ENCODE measurements at regions not wholly inside any gene's neighbourhood (a gene's known extent, or its start where the extent isn't known, plus 50 kb on each side); places are given as distances from the start of the nearest gene placed in this dataset.
"Not testable (repeated sequence)": the region's sequence is repeated elsewhere in the genome, so short reads cannot be mapped to it uniquely, and the experiment has no call there.

- H3K36me3 ChIP-seq (ENCODE audit: control insufficient read depth in 2 of 2, extremely low read depth in 1 of 2, insufficient read depth in 2 of 2, low read length in 2 of 2); H3K4me1 ChIP-seq (ENCODE audit: control insufficient read depth, extremely low read depth, insufficient read depth, low read length); H3K4me2 ChIP-seq (ENCODE audit: insufficient read depth, low read length); intact Hi-C loops (cut with micrococcal nuclease); H3K9me3 ChIP-seq (replicated peaks; ENCODE audit: control insufficient read depth, insufficient read depth, low read length); dilution Hi-C loops (cut with MboI; ENCODE audit: extremely low pct_ligation_motif_present, low sequenced_read_pairs); H3K27ac ChIP-seq (ENCODE audit: insufficient read depth, low read depth, low read length); DNase-seq (ENCODE audit: low read depth, low spot score); H3K27me3 ChIP-seq (ENCODE audit: control insufficient read depth in 2 of 2, insufficient read depth in 2 of 2, low read length in 2 of 2); H3K9ac ChIP-seq (replicated peaks; ENCODE audit: extremely low read depth, insufficient read depth, low read length); CTCF ChIA-PET; POLR2A ChIA-PET; BruUV-seq (replicated peaks); H3K9me1 ChIP-seq (replicated peaks; ENCODE audit: control insufficient read depth, extremely low read depth, insufficient read depth, low read length); H2AFZ ChIP-seq (ENCODE audit: low read depth, low read length); H4K20me1 ChIP-seq (replicated peaks; ENCODE audit: control insufficient read depth, extremely low read depth, insufficient read depth, low read length); H3K4me3 ChIP-seq (replicated peaks in 1 of 3; ENCODE audit: insufficient read depth in 1 of 3, low read depth in 1 of 3, low read length in 3 of 3); H3K79me2 ChIP-seq (ENCODE audit: control insufficient read depth, insufficient read depth, low read length): not testable (repeated sequence)
- peak; percentile 12 for FAIRE-seq
Observed at GRCh38 chr17:20651736-20652135, 72.2 kb downstream of the CDRT15L2 start.

- intact Hi-C loops (cut with micrococcal nuclease); H3K36me3 ChIP-seq (ENCODE audit: control insufficient read depth in 2 of 2, extremely low read depth in 1 of 2, insufficient read depth in 2 of 2, low read length in 2 of 2); H2AFZ ChIP-seq (ENCODE audit: low read depth, low read length); H3K9me3 ChIP-seq (replicated peaks; ENCODE audit: control insufficient read depth, insufficient read depth, low read length); H3K4me3 ChIP-seq (replicated peaks in 1 of 3; ENCODE audit: insufficient read depth in 1 of 3, low read depth in 1 of 3, low read length in 3 of 3); POLR2A ChIA-PET; H4K20me1 ChIP-seq (replicated peaks; ENCODE audit: control insufficient read depth, extremely low read depth, insufficient read depth, low read length); H3K4me1 ChIP-seq (ENCODE audit: control insufficient read depth, extremely low read depth, insufficient read depth, low read length); H3K9ac ChIP-seq (replicated peaks; ENCODE audit: extremely low read depth, insufficient read depth, low read length); dilution Hi-C loops (cut with MboI; ENCODE audit: extremely low pct_ligation_motif_present, low sequenced_read_pairs); H3K27ac ChIP-seq (ENCODE audit: insufficient read depth, low read depth, low read length); H3K4me2 ChIP-seq (ENCODE audit: insufficient read depth, low read length); CTCF ChIA-PET; H3K27me3 ChIP-seq (ENCODE audit: control insufficient read depth in 2 of 2, insufficient read depth in 2 of 2, low read length in 2 of 2); FAIRE-seq; H3K79me2 ChIP-seq (ENCODE audit: control insufficient read depth, insufficient read depth, low read length); H3K9me1 ChIP-seq (replicated peaks; ENCODE audit: control insufficient read depth, extremely low read depth, insufficient read depth, low read length); BruUV-seq (replicated peaks); DNase-seq (ENCODE audit: low read depth, low spot score): not testable (repeated sequence)
Observed at GRCh38 chr17:20653391-20653790, 73.9 kb downstream of the CDRT15L2 start.

GRCh38 chr17:20654114-20654513 is 74.6 kb downstream of the CDRT15L2 start:
- H3K36me3 ChIP-seq (ENCODE audit: control insufficient read depth in 2 of 2, extremely low read depth in 1 of 2, insufficient read depth in 2 of 2, low read length in 2 of 2); H3K4me3 ChIP-seq (replicated peaks in 1 of 3; ENCODE audit: insufficient read depth in 1 of 3, low read depth in 1 of 3, low read length in 3 of 3); H3K79me2 ChIP-seq (ENCODE audit: control insufficient read depth, insufficient read depth, low read length); H3K9me1 ChIP-seq (replicated peaks; ENCODE audit: control insufficient read depth, extremely low read depth, insufficient read depth, low read length); dilution Hi-C loops (cut with MboI; ENCODE audit: extremely low pct_ligation_motif_present, low sequenced_read_pairs); H3K9me3 ChIP-seq (replicated peaks; ENCODE audit: control insufficient read depth, insufficient read depth, low read length); BruUV-seq (replicated peaks); FAIRE-seq; H3K27ac ChIP-seq (ENCODE audit: insufficient read depth, low read depth, low read length); CTCF ChIA-PET; intact Hi-C loops (cut with micrococcal nuclease); H3K4me1 ChIP-seq (ENCODE audit: control insufficient read depth, extremely low read depth, insufficient read depth, low read length); POLR2A ChIA-PET; H3K4me2 ChIP-seq (ENCODE audit: insufficient read depth, low read length); DNase-seq (ENCODE audit: low read depth, low spot score); H3K9ac ChIP-seq (replicated peaks; ENCODE audit: extremely low read depth, insufficient read depth, low read length); H4K20me1 ChIP-seq (replicated peaks; ENCODE audit: control insufficient read depth, extremely low read depth, insufficient read depth, low read length); H3K27me3 ChIP-seq (ENCODE audit: control insufficient read depth in 2 of 2, insufficient read depth in 2 of 2, low read length in 2 of 2); H2AFZ ChIP-seq (ENCODE audit: low read depth, low read length): not testable (repeated sequence)

GRCh38 chr17:20654575-20654974 is 75.1 kb downstream of the CDRT15L2 start:
- H3K79me2 ChIP-seq (ENCODE audit: control insufficient read depth, insufficient read depth, low read length); dilution Hi-C loops (cut with MboI; ENCODE audit: extremely low pct_ligation_motif_present, low sequenced_read_pairs); H3K9me1 ChIP-seq (replicated peaks; ENCODE audit: control insufficient read depth, extremely low read depth, insufficient read depth, low read length); POLR2A ChIA-PET; H4K20me1 ChIP-seq (replicated peaks; ENCODE audit: control insufficient read depth, extremely low read depth, insufficient read depth, low read length); H3K4me2 ChIP-seq (ENCODE audit: insufficient read depth, low read length); H3K9me3 ChIP-seq (replicated peaks; ENCODE audit: control insufficient read depth, insufficient read depth, low read length); H3K4me3 ChIP-seq (replicated peaks in 1 of 3; ENCODE audit: insufficient read depth in 1 of 3, low read depth in 1 of 3, low read length in 3 of 3); H3K36me3 ChIP-seq (ENCODE audit: control insufficient read depth in 2 of 2, extremely low read depth in 1 of 2, insufficient read depth in 2 of 2, low read length in 2 of 2); BruUV-seq (replicated peaks); H2AFZ ChIP-seq (ENCODE audit: low read depth, low read length); H3K27me3 ChIP-seq (ENCODE audit: control insufficient read depth in 2 of 2, insufficient read depth in 2 of 2, low read length in 2 of 2); CTCF ChIA-PET; H3K27ac ChIP-seq (ENCODE audit: insufficient read depth, low read depth, low read length); H3K4me1 ChIP-seq (ENCODE audit: control insufficient read depth, extremely low read depth, insufficient read depth, low read length); DNase-seq (ENCODE audit: low read depth, low spot score); H3K9ac ChIP-seq (replicated peaks; ENCODE audit: extremely low read depth, insufficient read depth, low read length); FAIRE-seq; intact Hi-C loops (cut with micrococcal nuclease): not testable (repeated sequence)

Measured in endothelial cell of umbilical vein (primary cell).